GM19324 (cell line): ENCODE measurements at regions not wholly inside any gene's neighbourhood (a gene's known extent, or its start where the extent isn't known, plus 50 kb on each side); places are given as distances from the start of the nearest gene placed in this dataset.

Experiments used
- ATAC-seq: cut with Tn5 transposase; IDR thresholded peaks from one replicate; pipeline ENCODE4 v1.9.1; 2021; ENCODE audit warnings: mild to moderate bottlenecking, moderate library complexity; ENCODE audit not compliant: unreplicated experiment, low FRiP score

GRCh38 chr18:39835303-39836030, 2119.6 kb upstream of the PIK3C3 start:
- ATAC-seq: no peak

- ATAC-seq: no peak
Measured at GRCh38 chr18:39834636-39835035, 2120.4 kb upstream of the PIK3C3 start.

- ATAC-seq: no peak
Measured at GRCh38 chr18:39825485-39826150, 2129.4 kb upstream of the PIK3C3 start.

- ATAC-seq: no peak
Measured at GRCh38 chr18:39806525-39806924, 2148.5 kb upstream of the PIK3C3 start.

GRCh38 chr18:39805218-39805617, 2149.8 kb upstream of the PIK3C3 start:
- no peak for ATAC-seq

- no peak for ATAC-seq
Measured at GRCh38 chr18:39802648-39803229, 2152.3 kb upstream of the PIK3C3 start.

- ATAC-seq: no peak
Measured at GRCh38 chr18:39801848-39802247, 2153.2 kb upstream of the PIK3C3 start.

- ATAC-seq: no peak
Measured at GRCh38 chr18:39801010-39801409, 2154.0 kb upstream of the PIK3C3 start.

- no peak for ATAC-seq
Measured at GRCh38 chr18:39799006-39799405, 2156.0 kb upstream of the PIK3C3 start.

- no peak for ATAC-seq
Measured at GRCh38 chr18:39796393-39796792, 2158.6 kb upstream of the PIK3C3 start.

- no peak for ATAC-seq
Measured at GRCh38 chr18:39795350-39795749, 2159.7 kb upstream of the PIK3C3 start.

GRCh38 chr18:39793609-39794008, 2161.4 kb upstream of the PIK3C3 start:
- no peak for ATAC-seq

GRCh38 chr18:39788383-39788782, 2166.7 kb upstream of the PIK3C3 start:
- no peak for ATAC-seq

GRCh38 chr18:39786477-39786876, 2168.6 kb upstream of the PIK3C3 start:
- no peak for ATAC-seq

- ATAC-seq: no peak
Measured at GRCh38 chr18:39784541-39784940, 2170.5 kb upstream of the PIK3C3 start.

- no peak for ATAC-seq
Measured at GRCh38 chr18:39781565-39781964, 2173.5 kb upstream of the PIK3C3 start.

GRCh38 chr18:39780774-39781173, 2174.3 kb upstream of the PIK3C3 start:
- ATAC-seq: no peak

- no peak for ATAC-seq
Measured at GRCh38 chr18:39779926-39780325, 2175.1 kb upstream of the PIK3C3 start.

- no peak for ATAC-seq
Measured at GRCh38 chr18:39776766-39777165, 2178.3 kb upstream of the PIK3C3 start.

GRCh38 chr18:39774957-39775598, 2180.0 kb upstream of the PIK3C3 start:
- ATAC-seq: no peak

GRCh38 chr18:39773646-39774045, 2181.4 kb upstream of the PIK3C3 start:
- no peak for ATAC-seq
